GM18873 (cell line): ENCODE measurements at regions not wholly inside any gene's neighbourhood (a gene's known extent, or its start where the extent isn't known, plus 50 kb on each side); places are given as distances from the start of the nearest gene placed in this dataset.
A peak's percentile ranks its signal among the peaks of the same experiment; 100 is the strongest.
"Not testable (repeated sequence)": the region's sequence is repeated elsewhere in the genome, so short reads cannot be mapped to it uniquely, and the experiment has no call there.

Experiments used
- ATAC-seq: cut with Tn5 transposase; IDR thresholded peaks from one replicate; pipeline ENCODE4 v1.9.1; 2021; ENCODE audit warnings: mild to moderate bottlenecking, moderate library complexity, moderate number of reproducible peaks; ENCODE audit not compliant: unreplicated experiment, low FRiP score

GRCh38 chr13:79999601-80000000, 341.3 kb downstream of the SPRY2 start:
- ATAC-seq: no peak

DNA sequence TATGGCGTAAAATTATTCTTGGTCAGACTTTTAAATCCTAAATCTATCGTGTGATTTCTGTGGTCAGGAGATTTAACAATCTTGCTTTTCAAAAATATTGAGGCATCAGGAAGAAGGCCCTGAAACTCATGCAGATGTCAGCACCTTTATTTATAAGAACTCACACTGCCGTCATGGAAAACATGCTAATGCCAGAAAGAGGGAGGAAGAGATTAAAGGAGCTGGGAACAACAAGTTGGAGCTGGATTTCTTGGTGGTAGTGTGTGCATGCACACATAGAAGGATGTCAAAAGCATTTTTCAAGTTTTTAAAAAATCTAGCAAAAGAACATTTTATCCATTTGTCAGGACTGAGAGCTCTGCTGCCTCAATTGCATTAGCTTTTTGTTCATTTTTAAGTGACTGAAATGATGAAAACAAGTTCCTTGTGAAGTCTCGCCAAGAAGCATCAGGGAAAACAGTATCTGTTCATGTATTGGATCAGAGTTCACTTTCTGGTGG, 342.5 kb downstream of the SPRY2 start:
- ATAC-seq: no peak

DNA sequence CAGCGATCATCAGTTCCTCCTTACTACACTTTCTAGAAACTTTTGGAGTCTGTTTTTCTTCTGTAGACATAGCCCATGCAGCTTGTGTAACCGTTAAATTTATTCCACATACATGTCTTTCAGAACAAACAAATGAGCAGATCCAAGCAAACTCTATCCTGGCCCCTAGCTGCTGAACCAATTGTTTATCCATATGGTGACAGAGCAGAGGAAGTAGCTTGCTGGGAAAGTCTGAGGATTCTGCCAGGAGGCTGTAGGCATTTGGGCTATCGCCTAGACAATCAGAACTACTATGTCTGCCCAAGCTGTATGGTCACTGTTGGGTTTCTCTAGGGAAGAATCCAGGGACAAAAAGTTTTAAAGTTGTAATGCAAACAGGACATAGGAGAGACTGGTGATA, 343.7 kb downstream of the SPRY2 start:
- no peak for ATAC-seq

GRCh38 chr13:79995334-79995733, 345.6 kb downstream of the SPRY2 start:
- no peak for ATAC-seq

GRCh38 chr13:79992111-79992510, 348.8 kb downstream of the SPRY2 start:
- ATAC-seq: no peak

DNA sequence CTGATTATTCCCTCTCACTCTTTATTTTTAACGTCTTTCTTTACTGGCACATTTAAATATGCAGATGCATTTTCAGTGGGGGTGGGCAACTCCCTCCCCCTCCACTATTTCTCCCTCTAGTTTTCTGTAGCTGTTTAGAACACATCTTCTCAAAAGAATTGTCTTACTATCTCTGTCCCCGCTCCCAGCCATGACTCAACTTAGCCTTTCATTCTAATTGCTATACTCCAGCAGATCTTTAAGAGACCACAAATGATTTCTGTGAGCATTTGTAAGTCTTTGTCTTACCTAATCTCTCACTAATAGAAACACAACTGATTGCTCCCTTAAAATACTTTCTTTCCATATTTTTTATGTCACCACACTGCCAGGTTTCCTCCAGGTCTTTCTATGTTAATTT, 350.9 kb downstream of the SPRY2 start:
- ATAC-seq: no peak

- no peak for ATAC-seq
Observed at GRCh38 chr13:79989217-79989661, 351.7 kb downstream of the SPRY2 start.

DNA sequence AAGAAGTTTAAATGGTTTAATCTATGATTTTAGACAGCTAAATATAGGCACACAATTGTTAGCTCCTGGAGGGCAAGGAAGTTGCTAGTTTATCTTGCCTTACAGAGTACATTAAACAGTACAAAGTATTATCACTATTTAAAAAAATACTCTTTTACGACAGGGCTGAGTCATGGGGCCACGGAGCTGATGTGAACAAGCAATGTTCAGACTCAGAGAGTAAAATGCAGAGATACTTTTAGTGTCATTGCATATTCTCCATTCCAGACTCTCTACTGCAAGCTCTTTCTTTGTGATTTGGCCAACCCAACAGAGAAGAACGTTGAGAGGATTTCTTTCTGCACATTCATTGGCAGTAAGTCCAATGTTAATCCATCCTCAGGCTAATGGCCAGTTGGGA, 352.4 kb downstream of the SPRY2 start:
- ATAC-seq: no peak

DNA sequence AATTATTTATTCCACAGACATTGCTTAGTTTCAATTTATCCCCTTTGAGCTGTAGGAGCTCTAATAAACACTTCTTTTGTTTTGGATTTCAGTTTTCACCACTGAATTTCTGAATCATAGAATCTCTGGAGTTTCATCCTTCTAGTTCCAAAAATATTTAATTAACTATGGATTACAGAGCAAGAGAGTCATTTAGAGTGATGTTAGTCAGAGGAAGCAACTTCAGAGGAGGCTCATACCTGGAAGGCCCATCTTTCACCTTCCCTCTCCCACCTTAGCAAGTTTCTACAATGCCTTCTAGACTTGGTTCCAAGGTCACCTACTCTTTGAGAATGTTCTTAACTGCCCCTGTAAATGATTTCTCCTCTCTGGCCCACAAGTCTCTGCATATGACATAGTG, 353.2 kb downstream of the SPRY2 start:
- no peak for ATAC-seq

DNA sequence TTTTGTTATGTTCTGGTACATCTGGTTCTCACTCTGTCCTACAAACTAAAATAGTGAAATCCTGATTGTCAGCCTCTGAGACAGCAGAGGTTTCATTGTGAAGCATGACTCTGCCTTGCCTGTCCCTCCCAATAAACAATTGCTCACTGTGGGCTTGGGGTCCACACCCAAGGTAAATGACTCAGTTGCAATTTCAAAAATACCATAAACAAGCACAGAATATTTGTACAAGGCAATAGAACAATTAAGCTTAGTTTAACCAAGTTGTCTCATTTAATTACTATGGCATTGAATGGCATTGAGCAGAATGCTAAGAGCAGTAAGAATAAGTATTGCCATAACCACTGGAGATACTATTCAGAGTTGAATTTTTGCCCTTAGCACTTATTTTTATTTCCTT, 353.6 kb downstream of the SPRY2 start:
- no peak for ATAC-seq

DNA sequence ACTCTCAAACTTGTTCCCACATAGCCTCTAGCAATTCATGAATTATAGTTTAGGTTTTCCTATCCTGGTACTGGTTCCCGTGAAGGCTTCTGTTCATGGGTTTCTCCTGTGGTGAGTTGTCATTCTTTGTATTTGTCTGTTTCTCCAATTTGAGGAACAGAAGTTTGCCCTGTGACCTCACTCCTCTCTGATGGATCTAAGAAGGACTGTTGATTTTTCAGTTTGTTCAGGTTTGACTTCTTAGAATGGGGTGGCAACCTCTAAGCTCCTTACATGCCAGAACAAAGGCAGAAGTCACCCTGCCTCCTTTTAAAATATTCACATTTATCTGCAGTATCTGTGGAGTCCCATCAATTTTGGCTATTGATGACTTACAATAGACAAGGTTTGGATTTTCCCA, 354.0 kb downstream of the SPRY2 start:
- ATAC-seq: no peak

- ATAC-seq: not testable (repeated sequence)
Observed at GRCh38 chr13:79974935-79975650, 365.8 kb downstream of the SPRY2 start.

- ATAC-seq: peak; percentile 74
Observed at GRCh38 chr13:79973533-79973963, 367.4 kb downstream of the SPRY2 start.

- no peak for ATAC-seq
Observed at GRCh38 chr13:79972066-79972569, 368.8 kb downstream of the SPRY2 start.

- no peak for ATAC-seq
Observed at GRCh38 chr13:79966493-79966895, 374.4 kb downstream of the SPRY2 start.

DNA sequence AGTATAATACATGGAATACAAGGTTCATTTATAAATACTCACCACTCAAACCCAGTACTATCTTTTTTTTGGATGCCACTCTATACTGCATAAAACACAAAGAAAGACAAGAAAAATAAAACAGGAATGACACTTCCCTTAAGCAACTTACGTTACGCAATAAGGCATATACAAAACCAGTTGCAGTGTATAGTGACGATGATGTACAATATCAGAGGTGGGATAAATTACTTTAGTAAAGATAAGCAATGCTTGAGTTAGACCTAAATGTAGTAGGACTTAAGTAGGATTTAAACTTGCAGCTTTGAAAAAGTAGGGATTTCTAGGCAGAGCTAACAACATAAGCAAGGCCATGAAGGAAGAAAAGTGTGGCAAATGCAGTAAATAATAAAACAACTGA, 374.9 kb downstream of the SPRY2 start:
- no peak for ATAC-seq

- no peak for ATAC-seq
Observed at GRCh38 chr13:79946556-79946955, 394.4 kb downstream of the SPRY2 start.

- no peak for ATAC-seq
Observed at GRCh38 chr13:79943346-79944023, 397.4 kb downstream of the SPRY2 start.

DNA sequence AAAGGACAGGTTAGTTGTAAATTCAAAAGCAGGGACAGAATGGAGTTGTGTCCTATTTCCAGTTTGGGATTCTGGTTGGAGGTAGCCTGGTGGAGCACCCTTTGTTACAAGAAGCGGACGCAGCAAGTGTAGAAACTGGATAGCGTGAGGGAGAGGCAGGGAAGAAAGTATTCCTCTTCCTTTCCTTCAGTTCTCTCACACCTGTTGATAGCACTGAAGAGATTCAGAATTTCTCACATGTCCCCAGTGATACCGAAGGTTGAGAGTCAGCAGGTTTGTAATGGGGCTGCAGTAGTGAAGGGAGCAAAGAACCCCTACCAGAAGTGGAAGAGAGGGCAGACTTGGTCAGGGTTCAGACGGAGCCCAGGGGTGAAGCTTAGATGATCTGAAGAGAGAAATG, 399.2 kb downstream of the SPRY2 start:
- ATAC-seq: no peak

DNA sequence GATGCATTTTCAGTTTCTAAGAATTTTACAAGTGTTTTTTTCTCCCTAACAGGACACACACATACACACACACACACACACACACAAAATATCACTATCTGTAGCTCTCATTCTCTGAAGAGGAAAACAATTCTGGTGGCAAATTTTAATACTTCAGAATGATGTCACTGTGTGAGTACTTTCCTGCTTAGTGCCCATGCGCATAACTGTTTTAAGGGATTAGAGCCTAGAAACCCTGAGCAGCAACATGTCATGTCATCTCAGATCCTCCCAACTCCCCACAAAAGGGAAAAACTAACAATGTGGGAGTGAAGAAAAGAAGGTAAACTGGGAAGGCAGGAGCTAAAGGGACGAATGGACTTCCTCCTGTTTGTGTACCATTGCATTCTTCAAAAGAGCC, 401.2 kb downstream of the SPRY2 start:
- ATAC-seq: no peak

- ATAC-seq: no peak
Observed at GRCh38 chr13:79937771-79938216, 403.1 kb downstream of the SPRY2 start.

- ATAC-seq: no peak
Observed at GRCh38 chr13:79937311-79937710, 403.6 kb downstream of the SPRY2 start.
